MV-4-11 (cell line): ENCODE measurements at regions not wholly inside any gene's neighbourhood (a gene's known extent, or its start where the extent isn't known, plus 50 kb on each side); places are given as distances from the start of the nearest gene placed in this dataset.
"Not testable (repeated sequence)": the region's sequence is repeated elsewhere in the genome, so short reads cannot be mapped to it uniquely, and the experiment has no call there.

Experiments used
- DNase-seq: peaks from one replicate; lab custom pipeline; 2025; lab: John Stamatoyannopoulos, UW

- no peak for DNase-seq
Measured at GRCh38 chr9:136611606-136612005, 51.1 kb upstream of the EGFL7 start.

GRCh38 chr9:136611119-136611518 is 51.6 kb upstream of the EGFL7 start:
- no peak for DNase-seq

GRCh38 chr9:136610426-136610825 is 52.3 kb upstream of the EGFL7 start:
- DNase-seq, result no peak

- DNase-seq, result no peak
Measured at GRCh38 chr9:136609838-136610311, 52.8 kb upstream of the EGFL7 start.

GRCh38 chr9:136609160-136609475 is 53.6 kb upstream of the EGFL7 start:
- no peak for DNase-seq

- DNase-seq, result no peak
Measured at GRCh38 chr9:136608348-136609159, 54.2 kb upstream of the EGFL7 start.

GRCh38 chr9:136607334-136607919 is 55.3 kb upstream of the EGFL7 start:
- DNase-seq, result no peak

- no peak for DNase-seq
Measured at GRCh38 chr9:136606687-136607333, 55.9 kb upstream of the EGFL7 start.

GRCh38 chr9:136605988-136606660 is 56.6 kb upstream of the EGFL7 start:
- DNase-seq, result no peak

GRCh38 chr9:136604823-136605525 is 57.7 kb upstream of the EGFL7 start:
- no peak for DNase-seq

GRCh38 chr9:136603901-136604814 is 58.3 kb upstream of the NOTCH1 start:
- DNase-seq, result no peak

GRCh38 chr9:136603216-136603615 is 57.4 kb upstream of the NOTCH1 start:
- DNase-seq, result no peak

- DNase-seq, result peak; percentile 89
Measured at GRCh38 chr9:136602193-136602885, 56.5 kb upstream of the NOTCH1 start.

- not testable (repeated sequence) for DNase-seq
Measured at GRCh38 chr9:136601250-136601973, 55.6 kb upstream of the NOTCH1 start.

- no peak for DNase-seq
Measured at GRCh38 chr9:136599811-136600660, 54.2 kb upstream of the NOTCH1 start.

GRCh38 chr9:136599074-136599531 is 53.3 kb upstream of the NOTCH1 start:
- DNase-seq, result no peak

- not testable (repeated sequence) for DNase-seq
Measured at GRCh38 chr9:136598390-136599073, 52.7 kb upstream of the NOTCH1 start.

- DNase-seq, result no peak
Measured at GRCh38 chr9:136597965-136598364, 52.1 kb upstream of the NOTCH1 start.
